H9 (cell line): ENCODE measurements at regions not wholly inside any gene's neighbourhood (a gene's known extent, or its start where the extent isn't known, plus 50 kb on each side); places are given as distances from the start of the nearest gene placed in this dataset.

Experiments used
- DNase-seq: peaks from one replicate; pipeline ENCODE4 v3.0.0-alpha.2; 2017
- H2AFZ ChIP-seq: one replicate; pipeline ENCODE4 v1.6.1; 2013; ENCODE audit warnings: mild to moderate bottlenecking, low read length, control low read depth, moderate library complexity
- H2AK5ac ChIP-seq: 2 replicates; pipeline ENCODE4 v1.6.1; 2013; ENCODE audit warnings: low read length, control low read depth, mixed read lengths; ENCODE audit not compliant: insufficient read length
- H2BK120ac ChIP-seq: one replicate; pipeline ENCODE4 v1.6.1; 2013; ENCODE audit warnings: low read depth, mild to moderate bottlenecking, low read length, control low read depth, inconsistent platforms; ENCODE audit not compliant: poor library complexity, severe bottlenecking
- H2BK12ac ChIP-seq: 2 replicates; pipeline ENCODE4 v1.6.1; 2013; ENCODE audit warnings: low read length, control low read depth, mixed read lengths, low read depth; ENCODE audit not compliant: insufficient read length
- H2BK15ac ChIP-seq: 2 replicates; pipeline ENCODE4 v1.6.1; 2013; ENCODE audit warnings: low read depth, low read length, control low read depth
- H2BK20ac ChIP-seq: one replicate; pipeline ENCODE4 v1.6.1; 2013; ENCODE audit warnings: low read depth, mild to moderate bottlenecking, low read length, control low read depth, inconsistent platforms; ENCODE audit not compliant: poor library complexity, severe bottlenecking
- H2BK5ac ChIP-seq: 2 replicates; pipeline ENCODE4 v1.6.1; 2013; ENCODE audit warnings: low read length, control low read depth, mixed read lengths; ENCODE audit not compliant: insufficient read length
- H3K14ac ChIP-seq: 2 replicates; pipeline ENCODE4 v1.6.1; 2013; ENCODE audit warnings: low read length, control low read depth; ENCODE audit not compliant: insufficient read depth
- H3K18ac ChIP-seq: 2 replicates; pipeline ENCODE4 v1.6.1; 2013; ENCODE audit warnings: low read depth, mild to moderate bottlenecking, mixed read lengths, low read length, control low read depth; ENCODE audit not compliant: insufficient read length
- H3K23ac ChIP-seq: 2 replicates; pipeline ENCODE4 v1.6.1; 2013; ENCODE audit warnings: low read length, control low read depth, mixed read lengths, low read depth; ENCODE audit not compliant: insufficient read length
- H3K23me2 ChIP-seq: 2 replicates; pipeline ENCODE4 v1.6.1; 2013; ENCODE audit warnings: low read depth, mild to moderate bottlenecking, mixed read lengths, low read length, control low read depth; ENCODE audit not compliant: insufficient read length, poor library complexity, severe bottlenecking
- H3K27ac ChIP-seq: 2 replicates; pipeline ENCODE4 v1.5.1; 2013; ENCODE audit warnings: low read length, control low read depth, mixed read lengths, low read depth; ENCODE audit not compliant: insufficient read length
- H3K27me3 ChIP-seq: 2 replicates; pipeline ENCODE4 v1.6.1; 2013; ENCODE audit warnings: low read length, control low read depth, inconsistent platforms; ENCODE audit not compliant: insufficient read depth
- H3K4ac ChIP-seq: 2 replicates; pipeline ENCODE4 v1.6.1; 2013; ENCODE audit warnings: low read depth, mild to moderate bottlenecking, control low read depth, inconsistent platforms, low read length, moderate library complexity
- H3K4me1 ChIP-seq: 2 replicates; pipeline ENCODE4 v1.6.1; 2013; ENCODE audit warnings: low read length, control low read depth, inconsistent platforms; ENCODE audit not compliant: insufficient read depth
- H3K4me2 ChIP-seq: 2 replicates; pipeline ENCODE4 v1.6.1; 2013; ENCODE audit warnings: low read length, control low read depth, mixed read lengths; ENCODE audit not compliant: insufficient read length, insufficient read depth
- H3K56ac ChIP-seq: 2 replicates; pipeline ENCODE4 v1.6.1; 2013; ENCODE audit warnings: low read depth, mild to moderate bottlenecking, mixed read lengths, low read length, control low read depth; ENCODE audit not compliant: insufficient read length
- H3K79me1 ChIP-seq: 2 replicates; pipeline ENCODE4 v1.6.1; 2013; ENCODE audit warnings: low read depth, mild to moderate bottlenecking, moderate library complexity, low read length, control low read depth, inconsistent platforms; ENCODE audit not compliant: insufficient read depth, poor library complexity, severe bottlenecking
- H3K79me2 ChIP-seq: 2 replicates; pipeline ENCODE4 v1.6.1; 2013; ENCODE audit warnings: low read length, control low read depth, inconsistent platforms; ENCODE audit not compliant: insufficient read depth
- H3K9ac ChIP-seq: 2 replicates; pipeline ENCODE4 v1.6.1; 2013; ENCODE audit warnings: low read length, control low read depth, mixed read lengths; ENCODE audit not compliant: insufficient read length; ENCODE audit errors: extremely low read depth
- H3K9me3 ChIP-seq: one replicate; pipeline ENCODE4 v1.6.1; 2013; ENCODE audit warnings: low read depth, low read length, inconsistent platforms; ENCODE audit not compliant: control insufficient read depth
- H3T11ph ChIP-seq: one replicate; pipeline ENCODE4 v1.6.1; 2013; ENCODE audit warnings: mild to moderate bottlenecking, low read length, control low read depth, inconsistent platforms
- H4K20me1 ChIP-seq: one replicate; pipeline ENCODE4 v1.6.1; 2013; ENCODE audit not compliant: control insufficient read depth, insufficient read length, insufficient read depth
- H4K5ac ChIP-seq: 2 replicates; pipeline ENCODE4 v1.6.1; 2013; ENCODE audit warnings: low read depth, mild to moderate bottlenecking, mixed read lengths, low read length, control low read depth; ENCODE audit not compliant: insufficient read length
- H4K8ac ChIP-seq: replicated peaks from 2 replicates; pipeline ENCODE4 v1.6.1; 2013; ENCODE audit warnings: low read length, control low read depth, mixed read lengths, low read depth; ENCODE audit not compliant: insufficient read length
- H4K91ac ChIP-seq: 2 replicates; pipeline ENCODE4 v1.6.1; 2013; ENCODE audit warnings: low read depth, mild to moderate bottlenecking, moderate library complexity, mixed read lengths, low read length, control low read depth; ENCODE audit not compliant: insufficient read length
- H3K27ac Mint-ChIP-seq, 3 experiments: 2 replicates in 2 of 3; 3 replicates in 1 of 3; pipeline ENCODE4 v1.8.0; 2020 to 2021; ENCODE audit warnings: mixed read lengths in 3 of 3, mild to moderate bottlenecking in 1 of 3, moderate library complexity in 1 of 3
- H3K27me3 Mint-ChIP-seq: 2 replicates; pipeline ENCODE4 v1.8.0; 2021; ENCODE audit warnings: low read depth, mild to moderate bottlenecking, moderate library complexity, mixed read lengths
- H3K36me3 Mint-ChIP-seq, 3 experiments: 2 replicates in 2 of 3; 3 replicates in 1 of 3; pipeline ENCODE4 v1.8.0; 2020 to 2021; ENCODE audit warnings: low read depth in 3 of 3, mixed read lengths in 3 of 3; ENCODE audit not compliant: insufficient read depth in 1 of 3
- H3K4me1 Mint-ChIP-seq, 2 experiments: 2 replicates each; pipeline ENCODE4 v1.8.0; 2020; ENCODE audit warnings: mixed read lengths in 2 of 2
- H3K4me3 Mint-ChIP-seq, 2 experiments: 2 replicates in 1 of 2; 3 replicates in 1 of 2; pipeline ENCODE4 v1.8.0; 2020 to 2021; ENCODE audit warnings: mild to moderate bottlenecking in 2 of 2, mixed read lengths in 2 of 2, moderate library complexity in 1 of 2
- H3K9me3 Mint-ChIP-seq, 2 experiments: 2 replicates in 1 of 2; 3 replicates in 1 of 2; pipeline ENCODE4 v1.8.0; 2020; ENCODE audit warnings: mild to moderate bottlenecking in 2 of 2, mixed read lengths in 2 of 2, moderate library complexity in 1 of 2
- WGBS: extraction: QIAGEN DNeasy Blood & Tissue Kit; methylation state at CpG from one replicate; pipeline ENCODE4 v1.1.7; 2013; ENCODE audit warnings: missing lambda C conversion rate, low lambda C conversion rate, mixed read lengths; ENCODE audit not compliant: insufficient read length; ENCODE audit errors: extremely low coverage; 5-methylcytosine and 5-hydroxymethylcytosine counted together
- TF ChIP-seq, protein P1 (sequence below): fragments of 200-600 bp; sonication (generic); conservative IDR thresholded peaks from 3 replicates; pipeline ENCODE4 v1.8.0; 2021; ENCODE audit warnings: antibody characterized with exemption, mild to moderate bottlenecking

DNA sequence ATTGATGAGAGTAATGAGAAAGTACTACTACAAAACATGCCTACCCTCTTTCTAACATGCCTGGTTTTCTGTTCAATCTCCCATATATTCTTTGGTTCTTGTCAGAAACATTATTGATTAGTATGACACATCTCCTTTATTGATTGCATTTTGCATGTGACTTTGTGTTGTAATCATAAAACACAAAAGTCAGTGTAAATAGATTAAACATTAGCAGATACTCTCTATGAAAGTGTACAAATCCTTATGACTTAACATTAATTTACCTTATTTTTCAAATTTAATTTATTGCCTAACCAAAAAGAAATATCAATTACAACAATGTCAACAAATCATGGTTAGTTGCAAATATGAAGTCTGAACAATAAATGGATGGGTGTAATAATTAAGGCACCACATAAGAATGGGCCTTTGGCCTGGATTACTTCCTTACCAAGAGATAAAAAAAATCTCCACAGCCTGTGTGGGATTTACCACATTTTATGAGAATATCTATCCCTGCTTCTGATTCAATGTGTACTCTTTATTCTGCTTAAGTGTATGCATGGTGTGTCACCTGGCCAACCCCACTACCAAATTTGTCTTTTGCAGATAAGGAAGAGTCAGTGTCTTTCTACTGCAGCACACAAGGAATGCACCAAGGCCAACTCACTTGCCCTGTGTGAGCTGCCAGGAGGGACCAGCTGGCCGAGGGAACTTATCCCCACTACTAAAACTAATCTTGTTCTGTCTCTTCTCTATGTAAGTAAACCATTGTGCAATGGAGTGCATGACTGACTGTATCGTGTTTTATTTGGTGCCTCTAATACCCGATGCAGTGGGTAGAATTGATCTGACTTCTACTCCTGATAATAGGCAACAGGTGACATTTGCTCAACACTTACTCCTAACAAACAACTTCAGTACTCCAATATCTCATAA, 1001.9 kb upstream of the CDH10 start:
- H4K20me1 ChIP-seq = no peaks in the 10 kb centered on the region
- no peak overlapping the region for H3K56ac ChIP-seq
- no peak overlapping the region for H2BK120ac ChIP-seq
- H3K4me1 Mint-ChIP-seq = no peaks in the 10 kb centered on the region
- no peak overlapping the region for H2BK5ac ChIP-seq
- H4K91ac ChIP-seq = no peak overlapping the region
- TF ChIP-seq, protein P1, sequence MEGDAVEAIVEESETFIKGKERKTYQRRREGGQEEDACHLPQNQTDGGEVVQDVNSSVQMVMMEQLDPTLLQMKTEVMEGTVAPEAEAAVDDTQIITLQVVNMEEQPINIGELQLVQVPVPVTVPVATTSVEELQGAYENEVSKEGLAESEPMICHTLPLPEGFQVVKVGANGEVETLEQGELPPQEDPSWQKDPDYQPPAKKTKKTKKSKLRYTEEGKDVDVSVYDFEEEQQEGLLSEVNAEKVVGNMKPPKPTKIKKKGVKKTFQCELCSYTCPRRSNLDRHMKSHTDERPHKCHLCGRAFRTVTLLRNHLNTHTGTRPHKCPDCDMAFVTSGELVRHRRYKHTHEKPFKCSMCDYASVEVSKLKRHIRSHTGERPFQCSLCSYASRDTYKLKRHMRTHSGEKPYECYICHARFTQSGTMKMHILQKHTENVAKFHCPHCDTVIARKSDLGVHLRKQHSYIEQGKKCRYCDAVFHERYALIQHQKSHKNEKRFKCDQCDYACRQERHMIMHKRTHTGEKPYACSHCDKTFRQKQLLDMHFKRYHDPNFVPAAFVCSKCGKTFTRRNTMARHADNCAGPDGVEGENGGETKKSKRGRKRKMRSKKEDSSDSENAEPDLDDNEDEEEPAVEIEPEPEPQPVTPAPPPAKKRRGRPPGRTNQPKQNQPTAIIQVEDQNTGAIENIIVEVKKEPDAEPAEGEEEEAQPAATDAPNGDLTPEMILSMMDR = no peak
- no peak overlapping the region for H3T11ph ChIP-seq
- H2AFZ ChIP-seq = no peak overlapping the region
- H4K5ac ChIP-seq = no peak overlapping the region
- H3K4me3 Mint-ChIP-seq = no peak overlapping the region
- no peaks in the 10 kb centered on the region for H3K9me3 ChIP-seq
- no peaks in the 10 kb centered on the region for H3K27me3 Mint-ChIP-seq
- H3K36me3 Mint-ChIP-seq = peaks cover 0 to 5% (median 0%) of the 10 kb centered on the region in 3 experiments; a peak in 2 of 7 replicates
- no peak overlapping the region for H3K14ac ChIP-seq
- H3K9ac ChIP-seq = no peak overlapping the region
- no peak overlapping the region for H3K4ac ChIP-seq
- no peak overlapping the region for H3K18ac ChIP-seq
- H3K79me2 ChIP-seq = no peaks in the 10 kb centered on the region
- no peak for DNase-seq
- H2AK5ac ChIP-seq = no peak overlapping the region
- no peak overlapping the region for H3K4me2 ChIP-seq
- no peak overlapping the region for H2BK15ac ChIP-seq
- no peak overlapping the region for H2BK20ac ChIP-seq
- H3K27ac Mint-ChIP-seq = no peak overlapping the region
- H4K8ac ChIP-seq = no peak overlapping the region
- H2BK12ac ChIP-seq = no peak overlapping the region
- H3K9me3 Mint-ChIP-seq = peaks cover 11 to 14% of the 10 kb centered on the region in 2 experiments
- WGBS = no CpG with 5 or more reads among the region's 3 CpGs
- no peaks in the 10 kb centered on the region for H3K79me1 ChIP-seq
- H3K27ac ChIP-seq = no peak overlapping the region
- no peaks in the 10 kb centered on the region for H3K23me2 ChIP-seq
- H3K27me3 ChIP-seq = no peaks in the 10 kb centered on the region
- H3K23ac ChIP-seq = no peak overlapping the region
- H3K4me1 ChIP-seq = no peaks in the 10 kb centered on the region
